ENCODE measurements at regions not wholly inside any gene's neighbourhood (a gene's known extent, or its start where the extent isn't known, plus 50 kb on each side); places are given as distances from the start of the nearest gene placed in this dataset.

DNA sequence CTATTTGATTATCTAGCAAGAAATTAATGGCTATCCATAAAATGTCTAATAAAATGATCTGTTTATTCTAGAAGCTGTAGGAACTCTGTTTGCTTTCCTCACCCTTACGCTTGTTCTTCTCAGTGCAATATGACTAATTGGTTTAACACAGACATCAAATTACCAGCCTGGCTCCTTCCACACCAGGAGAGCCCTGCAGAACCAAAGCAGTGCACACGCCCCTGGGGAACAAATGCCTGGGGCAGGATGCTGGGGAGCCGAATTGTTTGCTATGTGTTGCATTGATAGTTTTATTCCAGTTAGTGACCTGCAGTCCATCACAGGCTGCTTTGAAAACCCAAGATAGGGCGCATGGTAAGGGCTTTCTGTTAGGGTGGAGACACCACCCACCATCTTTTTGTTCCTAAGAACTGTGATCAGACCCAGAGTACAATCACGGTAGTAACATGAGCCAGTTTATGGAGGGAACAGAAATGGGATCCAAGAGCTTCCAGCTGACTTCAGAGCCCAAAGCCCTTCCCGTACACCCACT lies 126.4 kb upstream of the CD93 start:
- no peaks in the 10 kb centered on the region for H4K20me1 ChIP-seq (replicated peaks; ENCODE audit: control insufficient read depth, extremely low read depth, insufficient read depth, low read length)
- TF ChIP-seq EZH2 (IDR thresholded peaks at IDR 0.05; ENCODE audit: borderline replicate concordance, low read depth, low read length, severe bottlenecking), result no peak
- no peak for TF ChIP-seq CTCF (IDR thresholded peaks at IDR 0.05; ENCODE audit: extremely low read depth in 1 of 2, insufficient read depth in 1 of 2, low read depth in 1 of 2, low read length in 2 of 2)
- TF ChIP-seq JUN (IDR thresholded peaks at IDR 0.05; ENCODE audit: borderline replicate concordance, insufficient read depth, insufficient read length, low read depth), result no peak
- TF ChIP-seq, protein P1, sequence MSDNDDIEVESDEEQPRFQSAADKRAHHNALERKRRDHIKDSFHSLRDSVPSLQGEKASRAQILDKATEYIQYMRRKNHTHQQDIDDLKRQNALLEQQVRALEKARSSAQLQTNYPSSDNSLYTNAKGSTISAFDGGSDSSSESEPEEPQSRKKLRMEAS (IDR thresholded peaks at IDR 0.05; ENCODE audit: insufficient read depth, insufficient read length), result no peak
- TF ChIP-seq MYC (IDR thresholded peaks at IDR 0.05; ENCODE audit: low read depth, low read length), result no peak
- no peak for TF ChIP-seq GATA2 (IDR thresholded peaks at IDR 0.05; ENCODE audit: insufficient read depth, insufficient read length, low read depth, low read length)
- TF ChIP-seq POLR2AphosphoS5 (IDR thresholded peaks at IDR 0.05; ENCODE audit: insufficient read depth, low read depth, low read length), result no peak
- TF ChIP-seq FOS (IDR thresholded peaks at IDR 0.05; ENCODE audit: borderline replicate concordance, insufficient read depth, low read length), result no peak
- TF ChIP-seq POLR2A (IDR thresholded peaks at IDR 0.05; ENCODE audit: low read depth, low read length), result no peak
- H3K4me1 ChIP-seq (ENCODE audit: control insufficient read depth, extremely low read depth, insufficient read depth, low read length), result no peaks in the 10 kb centered on the region
- no peak overlapping the region for H2AFZ ChIP-seq (ENCODE audit: low read depth, low read length)
- DNase-seq (ENCODE audit: low read depth, low spot score) (no peak), FAIRE-seq (no peak)
- H3K27me3 ChIP-seq (ENCODE audit: control insufficient read depth in 2 of 2, insufficient read depth in 2 of 2, low read length in 2 of 2), result peaks cover 0 to 9% of the 10 kb centered on the region in 2 experiments
- BruUV-seq (replicated peaks), result no TSS peak
- no peak overlapping the region for H3K4me2 ChIP-seq (ENCODE audit: insufficient read depth, low read length)
- H3K9ac ChIP-seq (replicated peaks; ENCODE audit: extremely low read depth, insufficient read depth, low read length), result no peak overlapping the region
- intact Hi-C loops (cut with micrococcal nuclease), result no loop called here
- no peaks in the 10 kb centered on the region for H3K79me2 ChIP-seq (ENCODE audit: control insufficient read depth, insufficient read depth, low read length)
- H3K4me3 ChIP-seq (replicated peaks in 1 of 3; ENCODE audit: insufficient read depth in 1 of 3, low read depth in 1 of 3, low read length in 3 of 3), result no peak overlapping the region
- POLR2A ChIA-PET, result no interaction called here
- no peak overlapping the region for H3K27ac ChIP-seq (ENCODE audit: insufficient read depth, low read depth, low read length)
- dilution Hi-C loops (cut with MboI; ENCODE audit: extremely low pct_ligation_motif_present, low sequenced_read_pairs), result no loop called here
- H3K9me3 ChIP-seq (replicated peaks; ENCODE audit: control insufficient read depth, insufficient read depth, low read length), result no peaks in the 10 kb centered on the region
- H3K9me1 ChIP-seq (replicated peaks; ENCODE audit: control insufficient read depth, extremely low read depth, insufficient read depth, low read length), result no peaks in the 10 kb centered on the region
- CTCF ChIA-PET, result interaction anchor here (2.0 kb wide), 1 partner anchor 161 kb away, joined by 5 read pairs; no protein-coding TSS in a partner anchor
- H3K36me3 ChIP-seq (ENCODE audit: control insufficient read depth in 2 of 2, extremely low read depth in 1 of 2, insufficient read depth in 2 of 2, low read length in 2 of 2), result no peaks in the 10 kb centered on the region

Measured in endothelial cell of umbilical vein (primary cell).